WTC11 (cell line): ENCODE measurements at regions not wholly inside any gene's neighbourhood (a gene's known extent, or its start where the extent isn't known, plus 50 kb on each side); places are given as distances from the start of the nearest gene placed in this dataset.
A peak's percentile ranks its signal among the peaks of the same experiment; 100 is the strongest.

Source experiments
- ATAC-seq: fragments of 200-7000 bp; cut with Tn5 transposase; 2 replicates; pipeline ENCODE4 v1.10.0; 2021; ENCODE audit warnings: mild to moderate bottlenecking, moderate library complexity
- CTCF ChIA-PET: fragments of 300-600 bp; sonication (Branson Sonifier 250); formaldehyde crosslinking; loops from one replicate; lab custom pipeline; 2021; ENCODE audit warnings: antibody characterized with exemption; lab: Charles Lee
- POLR2A ChIA-PET: fragments of 350-600 bp; sonication (Branson Sonifier 250); formaldehyde crosslinking; loops from one replicate; lab custom pipeline; 2021; ENCODE audit warnings: antibody characterized with exemption; lab: Charles Lee
- DNase-seq: peaks from one replicate; pipeline ENCODE4 v3.0.0; 2021; ENCODE audit warnings: low spot score
- H3K27ac Mint-ChIP-seq: 2 replicates; pipeline ENCODE4 v1.8.0; 2021; ENCODE audit warnings: mixed read lengths
- H3K27me3 Mint-ChIP-seq: 2 replicates; pipeline ENCODE4 v1.8.0; 2021; ENCODE audit warnings: low read depth, mild to moderate bottlenecking, moderate library complexity, mixed read lengths
- H3K36me3 Mint-ChIP-seq: 2 replicates; pipeline ENCODE4 v1.8.0; 2021; ENCODE audit warnings: mixed read lengths
- H3K4me1 Mint-ChIP-seq: 2 replicates; pipeline ENCODE4 v1.8.0; 2022; ENCODE audit warnings: mixed read lengths
- H3K4me3 Mint-ChIP-seq: 2 replicates; pipeline ENCODE4 v1.8.0; 2021; ENCODE audit warnings: mild to moderate bottlenecking, moderate library complexity, mixed read lengths
- H3K9me3 Mint-ChIP-seq: 2 replicates; pipeline ENCODE4 v1.8.0; 2021; ENCODE audit warnings: mixed read lengths
- FOXP1 ChIP-seq: sonication (generic); formaldehyde crosslinking; IDR thresholded peaks from 2 replicates; pipeline ENCODE4 v1.8.0; 2022; ENCODE audit warnings: missing genetic modification reagents, mild to moderate bottlenecking, moderate library complexity, borderline replicate concordance
- GABPB1 ChIP-seq: sonication (generic); formaldehyde crosslinking; IDR thresholded peaks from 2 replicates; pipeline ENCODE4 v1.8.1; 2023; ENCODE audit warnings: mild to moderate bottlenecking, missing genetic modification reagents
- GTF2I ChIP-seq: fragments of 250-450 bp; sonication (Bioruptor Pico); conservative IDR thresholded peaks from 2 replicates; pipeline ENCODE4 v1.4.0; 2021; ENCODE audit warnings: mild to moderate bottlenecking
- HMGA2 ChIP-seq: fragments of 250-450 bp; sonication (Bioruptor Pico); IDR thresholded peaks from 2 replicates; pipeline ENCODE4 v1.4.0; 2021; ENCODE audit warnings: mild to moderate bottlenecking, moderate library complexity
- SOX15 ChIP-seq: fragments of 250-450 bp; sonication (Bioruptor Pico); IDR thresholded peaks from 2 replicates; pipeline ENCODE4 v1.9.0; 2021; ENCODE audit warnings: mild to moderate bottlenecking
- ZNF138 ChIP-seq: sonication (generic); formaldehyde crosslinking; conservative IDR thresholded peaks from 2 replicates; pipeline ENCODE4 v1.8.1; 2022; ENCODE audit warnings: mild to moderate bottlenecking, moderate library complexity, missing genetic modification reagents
- ZNF416 ChIP-seq: fragments of 250-450 bp; sonication (Bioruptor Pico); IDR thresholded peaks from 2 replicates; pipeline ENCODE4 v1.9.0; 2021; ENCODE audit warnings: mild to moderate bottlenecking, inconsistent platforms
- TF ChIP-seq, protein P1 (sequence below): sonication (generic); formaldehyde crosslinking; conservative IDR thresholded peaks from 2 replicates; pipeline ENCODE4 v1.8.1; 2023; ENCODE audit warnings: mild to moderate bottlenecking, low read depth, missing genetic modification reagents, moderate library complexity
- TF ChIP-seq, protein P2 (sequence below): sonication (generic); formaldehyde crosslinking; IDR thresholded peaks from 2 replicates; pipeline ENCODE4 v1.8.1; 2022; ENCODE audit warnings: mild to moderate bottlenecking, missing genetic modification reagents, moderate library complexity, borderline replicate concordance
- TF ChIP-seq, protein P3 (sequence below): sonication (generic); formaldehyde crosslinking; IDR thresholded peaks from 2 replicates; pipeline ENCODE4 v1.8.1; 2022; ENCODE audit warnings: missing genetic modification reagents, borderline replicate concordance
- TF ChIP-seq, protein P4 (sequence below): fragments of 250-450 bp; sonication (Bioruptor Pico); IDR thresholded peaks from 2 replicates; pipeline ENCODE4 v1.9.0; 2021; ENCODE audit warnings: mild to moderate bottlenecking, borderline replicate concordance
- TF ChIP-seq, protein P5 (sequence below): sonication (generic); formaldehyde crosslinking; IDR thresholded peaks from 2 replicates; pipeline ENCODE4 v1.8.1; 2023; ENCODE audit warnings: mild to moderate bottlenecking, missing genetic modification reagents
- TF ChIP-seq, protein P6 (sequence below): sonication (generic); formaldehyde crosslinking; IDR thresholded peaks from 2 replicates; pipeline ENCODE4 v1.8.0; 2022; ENCODE audit warnings: mild to moderate bottlenecking, missing genetic modification reagents
- TF ChIP-seq, protein P7 (sequence below): fragments of 250-450 bp; sonication (Bioruptor Pico); IDR thresholded peaks from 2 replicates; pipeline ENCODE4 v1.9.0; 2021; ENCODE audit warnings: mild to moderate bottlenecking

DNA sequence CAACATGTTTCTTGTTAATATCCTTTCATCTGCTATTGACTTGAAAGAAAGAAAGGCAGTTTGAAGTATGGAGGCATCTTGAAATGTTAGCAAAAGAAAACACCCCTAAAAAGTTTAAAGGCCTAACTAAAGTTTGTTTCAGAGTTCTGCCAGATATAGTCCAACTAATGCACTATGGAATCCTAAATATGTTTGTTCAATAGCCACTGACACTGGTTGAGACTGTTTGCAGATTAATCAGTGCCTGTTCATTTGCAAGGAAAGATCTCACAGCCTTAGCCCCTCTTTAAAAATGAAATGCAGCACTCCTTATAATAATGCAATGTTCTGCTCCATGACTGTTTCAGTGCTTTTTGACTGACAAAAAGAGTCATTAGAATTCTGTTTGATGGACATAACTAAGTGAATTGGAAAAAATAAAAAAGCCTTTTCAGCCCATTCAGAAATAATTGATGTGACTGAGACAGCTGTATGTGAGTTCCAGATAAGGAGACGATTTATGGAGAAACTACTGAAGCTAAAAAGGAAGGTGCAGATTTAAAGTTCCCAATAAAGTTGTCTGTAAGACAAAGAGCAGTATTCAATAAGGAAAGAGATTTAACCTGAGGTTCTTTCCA lies 192.0 kb downstream of the PCDH7 start (continued):
- no peak for TF ChIP-seq GABPB1 (CRISPR knock-in tag)

DNA sequence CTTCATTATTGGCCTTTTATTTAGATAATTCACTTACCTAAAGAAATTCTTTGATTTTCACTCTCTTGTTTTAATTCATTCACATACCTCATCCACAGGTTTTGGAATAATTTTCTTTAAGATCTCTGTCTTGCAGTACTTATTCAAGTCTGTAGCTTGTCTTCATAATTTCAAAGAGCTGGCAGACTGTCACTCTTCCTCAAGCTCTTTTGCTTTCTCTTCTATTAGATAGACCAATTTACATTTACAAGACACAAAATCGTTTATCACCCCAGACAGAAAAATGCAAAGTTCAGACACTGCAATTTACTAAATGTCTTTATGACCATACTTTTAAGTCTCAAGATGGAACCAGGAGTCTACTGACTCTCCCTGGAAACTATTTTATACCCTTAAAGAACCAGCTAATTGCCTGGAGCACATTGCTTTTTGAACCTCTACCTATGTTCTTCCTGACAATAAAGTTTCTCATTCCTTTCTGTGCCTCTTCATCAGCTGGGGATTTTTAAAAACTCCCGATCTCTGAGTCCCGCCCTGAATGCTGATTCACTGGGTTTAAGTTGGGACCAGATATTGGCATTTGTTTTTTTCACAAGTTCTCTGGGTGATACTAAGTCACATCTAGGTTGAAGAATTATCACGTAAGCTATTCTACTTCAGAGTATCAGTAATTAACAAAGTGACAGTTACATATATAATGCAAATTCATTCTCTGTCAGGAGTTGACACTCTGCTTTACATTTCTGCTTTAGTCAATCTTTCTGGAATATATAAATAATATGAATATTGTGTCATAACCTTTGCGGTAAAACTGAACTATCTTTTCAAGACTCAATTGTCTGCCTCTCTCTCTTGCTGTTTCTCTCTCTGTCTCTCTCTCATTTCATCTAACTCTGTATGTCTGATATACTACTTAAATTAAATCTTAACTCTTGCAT lies 196.4 kb downstream of the PCDH7 start:
- H3K27me3 Mint-ChIP-seq = peaks cover 9% of the 10 kb centered on the region
- H3K9me3 Mint-ChIP-seq = no peaks in the 10 kb centered on the region
- H3K4me1 Mint-ChIP-seq = peaks cover 48% of the 10 kb centered on the region
- no peak overlapping the region for H3K4me3 Mint-ChIP-seq
- no peaks in the 10 kb centered on the region for H3K36me3 Mint-ChIP-seq
- ATAC-seq = no peak
- no peak overlapping the region for H3K27ac Mint-ChIP-seq
- TF ChIP-seq, protein P1, sequence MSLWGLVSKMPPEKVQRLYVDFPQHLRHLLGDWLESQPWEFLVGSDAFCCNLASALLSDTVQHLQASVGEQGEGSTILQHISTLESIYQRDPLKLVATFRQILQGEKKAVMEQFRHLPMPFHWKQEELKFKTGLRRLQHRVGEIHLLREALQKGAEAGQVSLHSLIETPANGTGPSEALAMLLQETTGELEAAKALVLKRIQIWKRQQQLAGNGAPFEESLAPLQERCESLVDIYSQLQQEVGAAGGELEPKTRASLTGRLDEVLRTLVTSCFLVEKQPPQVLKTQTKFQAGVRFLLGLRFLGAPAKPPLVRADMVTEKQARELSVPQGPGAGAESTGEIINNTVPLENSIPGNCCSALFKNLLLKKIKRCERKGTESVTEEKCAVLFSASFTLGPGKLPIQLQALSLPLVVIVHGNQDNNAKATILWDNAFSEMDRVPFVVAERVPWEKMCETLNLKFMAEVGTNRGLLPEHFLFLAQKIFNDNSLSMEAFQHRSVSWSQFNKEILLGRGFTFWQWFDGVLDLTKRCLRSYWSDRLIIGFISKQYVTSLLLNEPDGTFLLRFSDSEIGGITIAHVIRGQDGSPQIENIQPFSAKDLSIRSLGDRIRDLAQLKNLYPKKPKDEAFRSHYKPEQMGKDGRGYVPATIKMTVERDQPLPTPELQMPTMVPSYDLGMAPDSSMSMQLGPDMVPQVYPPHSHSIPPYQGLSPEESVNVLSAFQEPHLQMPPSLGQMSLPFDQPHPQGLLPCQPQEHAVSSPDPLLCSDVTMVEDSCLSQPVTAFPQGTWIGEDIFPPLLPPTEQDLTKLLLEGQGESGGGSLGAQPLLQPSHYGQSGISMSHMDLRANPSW (CRISPR knock-in tag) = no peak
- TF ChIP-seq, protein P2, sequence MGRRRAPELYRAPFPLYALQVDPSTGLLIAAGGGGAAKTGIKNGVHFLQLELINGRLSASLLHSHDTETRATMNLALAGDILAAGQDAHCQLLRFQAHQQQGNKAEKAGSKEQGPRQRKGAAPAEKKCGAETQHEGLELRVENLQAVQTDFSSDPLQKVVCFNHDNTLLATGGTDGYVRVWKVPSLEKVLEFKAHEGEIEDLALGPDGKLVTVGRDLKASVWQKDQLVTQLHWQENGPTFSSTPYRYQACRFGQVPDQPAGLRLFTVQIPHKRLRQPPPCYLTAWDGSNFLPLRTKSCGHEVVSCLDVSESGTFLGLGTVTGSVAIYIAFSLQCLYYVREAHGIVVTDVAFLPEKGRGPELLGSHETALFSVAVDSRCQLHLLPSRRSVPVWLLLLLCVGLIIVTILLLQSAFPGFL = no peak
- TF ChIP-seq ZNF416 (no peak), SOX15 (CRISPR knock-in tag) (no peak), ZNF138 (no peak)
- TF ChIP-seq, protein P3, sequence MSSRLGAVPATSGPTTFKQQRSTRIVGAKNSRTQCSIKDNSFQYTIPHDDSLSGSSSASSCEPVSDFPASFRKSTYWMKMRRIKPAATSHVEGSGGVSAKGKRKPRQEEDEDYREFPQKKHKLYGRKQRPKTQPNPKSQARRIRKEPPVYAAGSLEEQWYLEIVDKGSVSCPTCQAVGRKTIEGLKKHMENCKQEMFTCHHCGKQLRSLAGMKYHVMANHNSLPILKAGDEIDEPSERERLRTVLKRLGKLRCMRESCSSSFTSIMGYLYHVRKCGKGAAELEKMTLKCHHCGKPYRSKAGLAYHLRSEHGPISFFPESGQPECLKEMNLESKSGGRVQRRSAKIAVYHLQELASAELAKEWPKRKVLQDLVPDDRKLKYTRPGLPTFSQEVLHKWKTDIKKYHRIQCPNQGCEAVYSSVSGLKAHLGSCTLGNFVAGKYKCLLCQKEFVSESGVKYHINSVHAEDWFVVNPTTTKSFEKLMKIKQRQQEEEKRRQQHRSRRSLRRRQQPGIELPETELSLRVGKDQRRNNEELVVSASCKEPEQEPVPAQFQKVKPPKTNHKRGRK (CRISPR knock-in tag) = no peak
- TF ChIP-seq, protein P4, sequence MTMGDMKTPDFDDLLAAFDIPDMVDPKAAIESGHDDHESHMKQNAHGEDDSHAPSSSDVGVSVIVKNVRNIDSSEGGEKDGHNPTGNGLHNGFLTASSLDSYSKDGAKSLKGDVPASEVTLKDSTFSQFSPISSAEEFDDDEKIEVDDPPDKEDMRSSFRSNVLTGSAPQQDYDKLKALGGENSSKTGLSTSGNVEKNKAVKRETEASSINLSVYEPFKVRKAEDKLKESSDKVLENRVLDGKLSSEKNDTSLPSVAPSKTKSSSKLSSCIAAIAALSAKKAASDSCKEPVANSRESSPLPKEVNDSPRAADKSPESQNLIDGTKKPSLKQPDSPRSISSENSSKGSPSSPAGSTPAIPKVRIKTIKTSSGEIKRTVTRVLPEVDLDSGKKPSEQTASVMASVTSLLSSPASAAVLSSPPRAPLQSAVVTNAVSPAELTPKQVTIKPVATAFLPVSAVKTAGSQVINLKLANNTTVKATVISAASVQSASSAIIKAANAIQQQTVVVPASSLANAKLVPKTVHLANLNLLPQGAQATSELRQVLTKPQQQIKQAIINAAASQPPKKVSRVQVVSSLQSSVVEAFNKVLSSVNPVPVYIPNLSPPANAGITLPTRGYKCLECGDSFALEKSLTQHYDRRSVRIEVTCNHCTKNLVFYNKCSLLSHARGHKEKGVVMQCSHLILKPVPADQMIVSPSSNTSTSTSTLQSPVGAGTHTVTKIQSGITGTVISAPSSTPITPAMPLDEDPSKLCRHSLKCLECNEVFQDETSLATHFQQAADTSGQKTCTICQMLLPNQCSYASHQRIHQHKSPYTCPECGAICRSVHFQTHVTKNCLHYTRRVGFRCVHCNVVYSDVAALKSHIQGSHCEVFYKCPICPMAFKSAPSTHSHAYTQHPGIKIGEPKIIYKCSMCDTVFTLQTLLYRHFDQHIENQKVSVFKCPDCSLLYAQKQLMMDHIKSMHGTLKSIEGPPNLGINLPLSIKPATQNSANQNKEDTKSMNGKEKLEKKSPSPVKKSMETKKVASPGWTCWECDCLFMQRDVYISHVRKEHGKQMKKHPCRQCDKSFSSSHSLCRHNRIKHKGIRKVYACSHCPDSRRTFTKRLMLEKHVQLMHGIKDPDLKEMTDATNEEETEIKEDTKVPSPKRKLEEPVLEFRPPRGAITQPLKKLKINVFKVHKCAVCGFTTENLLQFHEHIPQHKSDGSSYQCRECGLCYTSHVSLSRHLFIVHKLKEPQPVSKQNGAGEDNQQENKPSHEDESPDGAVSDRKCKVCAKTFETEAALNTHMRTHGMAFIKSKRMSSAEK (CRISPR knock-in tag) = no peak
- TF ChIP-seq, protein P5, sequence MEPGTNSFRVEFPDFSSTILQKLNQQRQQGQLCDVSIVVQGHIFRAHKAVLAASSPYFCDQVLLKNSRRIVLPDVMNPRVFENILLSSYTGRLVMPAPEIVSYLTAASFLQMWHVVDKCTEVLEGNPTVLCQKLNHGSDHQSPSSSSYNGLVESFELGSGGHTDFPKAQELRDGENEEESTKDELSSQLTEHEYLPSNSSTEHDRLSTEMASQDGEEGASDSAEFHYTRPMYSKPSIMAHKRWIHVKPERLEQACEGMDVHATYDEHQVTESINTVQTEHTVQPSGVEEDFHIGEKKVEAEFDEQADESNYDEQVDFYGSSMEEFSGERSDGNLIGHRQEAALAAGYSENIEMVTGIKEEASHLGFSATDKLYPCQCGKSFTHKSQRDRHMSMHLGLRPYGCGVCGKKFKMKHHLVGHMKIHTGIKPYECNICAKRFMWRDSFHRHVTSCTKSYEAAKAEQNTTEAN (CRISPR knock-in tag) = no peak
- CTCF ChIA-PET = interaction anchor here (0.7 kb wide), 1 partner anchor 41 kb away, joined by 3 read pairs; no protein-coding TSS in a partner anchor
- POLR2A ChIA-PET = no interaction called here
- no peak for DNase-seq

DNA sequence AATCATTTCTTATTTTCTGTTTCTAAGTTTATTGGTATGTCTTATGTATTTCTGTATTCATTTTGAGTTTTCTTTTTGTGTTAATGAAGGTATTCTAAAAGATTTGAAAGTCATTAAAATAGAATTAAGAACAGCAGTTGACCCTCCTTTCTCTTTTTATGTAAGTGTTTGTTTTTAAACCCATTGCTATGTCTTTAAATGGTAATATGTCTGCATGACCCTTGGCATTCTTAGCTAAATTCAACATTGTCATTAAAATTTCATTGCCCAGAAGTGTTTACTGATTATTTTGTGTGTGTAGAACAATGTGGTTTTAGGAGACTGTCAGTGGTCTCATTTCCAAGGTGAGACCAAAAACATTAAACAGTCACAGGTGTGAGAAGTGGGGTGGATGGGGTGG lies 197.8 kb downstream of the PCDH7 start:
- Mint-ChIP-seq H3K4me3 (peak overlapping the region; percentile 42), H3K4me1 (peaks cover 42% of the 10 kb centered on the region), H3K9me3 (no peaks in the 10 kb centered on the region), H3K27ac (peak overlapping the region; percentile 23; the same call in 1 of the 2 replicates), H3K27me3 (peaks cover 9% of the 10 kb centered on the region), H3K36me3 (no peaks in the 10 kb centered on the region)
- ATAC-seq (peak; percentile 34), DNase-seq (no peak)
- CTCF ChIA-PET = no interaction called here
- POLR2A ChIA-PET = no interaction called here
- TF ChIP-seq, protein P6, sequence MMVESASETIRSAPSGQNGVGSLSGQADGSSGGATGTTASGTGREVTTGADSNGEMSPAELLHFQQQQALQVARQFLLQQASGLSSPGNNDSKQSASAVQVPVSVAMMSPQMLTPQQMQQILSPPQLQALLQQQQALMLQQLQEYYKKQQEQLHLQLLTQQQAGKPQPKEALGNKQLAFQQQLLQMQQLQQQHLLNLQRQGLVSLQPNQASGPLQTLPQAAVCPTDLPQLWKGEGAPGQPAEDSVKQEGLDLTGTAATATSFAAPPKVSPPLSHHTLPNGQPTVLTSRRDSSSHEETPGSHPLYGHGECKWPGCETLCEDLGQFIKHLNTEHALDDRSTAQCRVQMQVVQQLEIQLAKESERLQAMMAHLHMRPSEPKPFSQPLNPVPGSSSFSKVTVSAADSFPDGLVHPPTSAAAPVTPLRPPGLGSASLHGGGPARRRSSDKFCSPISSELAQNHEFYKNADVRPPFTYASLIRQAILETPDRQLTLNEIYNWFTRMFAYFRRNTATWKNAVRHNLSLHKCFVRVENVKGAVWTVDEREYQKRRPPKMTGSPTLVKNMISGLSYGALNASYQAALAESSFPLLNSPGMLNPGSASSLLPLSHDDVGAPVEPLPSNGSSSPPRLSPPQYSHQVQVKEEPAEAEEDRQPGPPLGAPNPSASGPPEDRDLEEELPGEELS = peak; percentile 53; the same call in 1 of the 2 replicates
- TF ChIP-seq GTF2I (CRISPR knock-in tag) = no peak
- no peak for TF ChIP-seq FOXP1 (CRISPR knock-in tag)
- TF ChIP-seq, protein P7, sequence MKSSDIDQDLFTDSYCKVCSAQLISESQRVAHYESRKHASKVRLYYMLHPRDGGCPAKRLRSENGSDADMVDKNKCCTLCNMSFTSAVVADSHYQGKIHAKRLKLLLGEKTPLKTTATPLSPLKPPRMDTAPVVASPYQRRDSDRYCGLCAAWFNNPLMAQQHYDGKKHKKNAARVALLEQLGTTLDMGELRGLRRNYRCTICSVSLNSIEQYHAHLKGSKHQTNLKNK = no peak
- TF ChIP-seq HMGA2 (CRISPR knock-in tag) = no peak
